GM19395 (cell line): ENCODE measurements at regions not wholly inside any gene's neighbourhood (a gene's known extent, or its start where the extent isn't known, plus 50 kb on each side); places are given as distances from the start of the nearest gene placed in this dataset.
"Not testable (repeated sequence)": the region's sequence is repeated elsewhere in the genome, so short reads cannot be mapped to it uniquely, and the experiment has no call there.

Experiments
- ATAC-seq: cut with Tn5 transposase; IDR thresholded peaks from one replicate; pipeline ENCODE4 v1.9.1; 2021; ENCODE audit warnings: mild to moderate bottlenecking, moderate library complexity; ENCODE audit not compliant: unreplicated experiment

GRCh38 chr6:51120016-51120415 is 301.3 kb downstream of the TFAP2B start:
- no peak for ATAC-seq

- not testable (repeated sequence) for ATAC-seq
Observed at GRCh38 chr6:51121380-51121976, 302.8 kb downstream of the TFAP2B start.

- no peak for ATAC-seq
Observed at GRCh38 chr6:51129043-51129442, 310.4 kb downstream of the TFAP2B start.

- no peak for ATAC-seq
Observed at GRCh38 chr6:51137777-51138176, 319.1 kb downstream of the TFAP2B start.

- no peak for ATAC-seq
Observed at GRCh38 chr6:51139950-51140385, 321.3 kb downstream of the TFAP2B start.

- ATAC-seq: no peak
Observed at GRCh38 chr6:51141080-51141479, 322.4 kb downstream of the TFAP2B start.

GRCh38 chr6:51147756-51148155 is 329.1 kb downstream of the TFAP2B start:
- ATAC-seq: no peak

- no peak for ATAC-seq
Observed at GRCh38 chr6:51152594-51152993, 333.9 kb downstream of the TFAP2B start.

GRCh38 chr6:51153109-51153508 is 334.4 kb downstream of the TFAP2B start:
- no peak for ATAC-seq

GRCh38 chr6:51154925-51155324 is 336.3 kb downstream of the TFAP2B start:
- not testable (repeated sequence) for ATAC-seq

GRCh38 chr6:51159260-51159659 is 340.6 kb downstream of the TFAP2B start:
- not testable (repeated sequence) for ATAC-seq

GRCh38 chr6:51161752-51162151 is 343.1 kb downstream of the TFAP2B start:
- ATAC-seq: no peak

- ATAC-seq: no peak
Observed at GRCh38 chr6:51163843-51164529, 345.3 kb downstream of the TFAP2B start.

- no peak for ATAC-seq
Observed at GRCh38 chr6:51166914-51167313, 348.2 kb downstream of the TFAP2B start.

- no peak for ATAC-seq
Observed at GRCh38 chr6:51167468-51167867, 348.8 kb downstream of the TFAP2B start.

GRCh38 chr6:51182827-51183226 is 364.2 kb downstream of the TFAP2B start:
- ATAC-seq: no peak

GRCh38 chr6:51184046-51184445 is 365.4 kb downstream of the TFAP2B start:
- no peak for ATAC-seq

GRCh38 chr6:51193163-51193562 is 374.5 kb downstream of the TFAP2B start:
- ATAC-seq: not testable (repeated sequence)

- ATAC-seq: peak; percentile 73
Observed at GRCh38 chr6:51199105-51199552, 380.5 kb downstream of the TFAP2B start.

- no peak for ATAC-seq
Observed at GRCh38 chr6:51199733-51200260, 381.1 kb downstream of the TFAP2B start.

GRCh38 chr6:51200676-51201075 is 382.0 kb downstream of the TFAP2B start:
- ATAC-seq: no peak

- ATAC-seq: not testable (repeated sequence)
Observed at GRCh38 chr6:51202653-51203052, 384.0 kb downstream of the TFAP2B start.
